ENCODE measurements at regions not wholly inside any gene's neighbourhood (a gene's known extent, or its start where the extent isn't known, plus 50 kb on each side); places are given as distances from the start of the nearest gene placed in this dataset.

GRCh38 chr7:35316549-35316948 is 62.6 kb upstream of the TBX20 start:
- Histone ChIP-seq H3K27me3 (no peaks in the 10 kb centered on the region), H3K9me3 (no peaks in the 10 kb centered on the region), H3K27ac (no peak overlapping the region), H3K4me3 (no peak overlapping the region), H3K4me1 (no peaks in the 10 kb centered on the region), H3K36me3 (no peaks in the 10 kb centered on the region)
- intact Hi-C loops (cut with DNase I; ENCODE audit: low total_unique reads), result no loop called here
- ATAC-seq (no peak), DNase-seq (no peak)
- no peak for TF ChIP-seq CTCF (IDR thresholded peaks at IDR 0.05 in 4 of 5, conservative IDR thresholded peaks at IDR 0.05 in 1 of 5)
- TF ChIP-seq POLR2A (IDR thresholded peaks at IDR 0.05), result no peak
- in situ Hi-C loops (cut with MboI; ENCODE audit: low sequenced_read_pairs in 4 of 4), result no loop called here

GRCh38 chr7:35315517-35315916 is 61.6 kb upstream of the TBX20 start:
- intact Hi-C loops (cut with DNase I; ENCODE audit: low total_unique reads), result no loop called here
- Histone ChIP-seq H3K27me3 (no peaks in the 10 kb centered on the region), H3K27ac (no peak overlapping the region), H3K4me3 (no peak overlapping the region), H3K36me3 (no peaks in the 10 kb centered on the region), H3K4me1 (no peaks in the 10 kb centered on the region), H3K9me3 (no peaks in the 10 kb centered on the region)
- DNase-seq (no peak), ATAC-seq (no peak)
- TF ChIP-seq CTCF (IDR thresholded peaks at IDR 0.05 in 4 of 5, conservative IDR thresholded peaks at IDR 0.05 in 1 of 5), result no peak
- no peak for TF ChIP-seq POLR2A (IDR thresholded peaks at IDR 0.05)
- in situ Hi-C loops (cut with MboI; ENCODE audit: low sequenced_read_pairs in 4 of 4), result no loop called here

- in situ Hi-C loops (cut with MboI; ENCODE audit: low sequenced_read_pairs in 4 of 4), result no loop called here
- DNase-seq (no peak), ATAC-seq (no peak)
- intact Hi-C loops (cut with DNase I; ENCODE audit: low total_unique reads), result no loop called here
- Histone ChIP-seq H3K4me3 (no peak overlapping the region), H3K4me1 (no peaks in the 10 kb centered on the region), H3K36me3 (no peaks in the 10 kb centered on the region), H3K27me3 (no peaks in the 10 kb centered on the region), H3K9me3 (no peaks in the 10 kb centered on the region), H3K27ac (no peak overlapping the region)
- TF ChIP-seq POLR2A (IDR thresholded peaks at IDR 0.05), result no peak
- TF ChIP-seq CTCF (IDR thresholded peaks at IDR 0.05 in 4 of 5, conservative IDR thresholded peaks at IDR 0.05 in 1 of 5), result no peak
Observed at GRCh38 chr7:35314354-35314753, 60.5 kb upstream of the TBX20 start.

GRCh38 chr7:35313575-35313974 is 59.7 kb upstream of the TBX20 start:
- Histone ChIP-seq H3K27me3 (no peaks in the 10 kb centered on the region), H3K9me3 (no peaks in the 10 kb centered on the region), H3K4me3 (no peak overlapping the region), H3K36me3 (no peaks in the 10 kb centered on the region), H3K27ac (no peak overlapping the region), H3K4me1 (no peaks in the 10 kb centered on the region)
- ATAC-seq (no peak), DNase-seq (no peak)
- intact Hi-C loops (cut with DNase I; ENCODE audit: low total_unique reads) (no loop called here), in situ Hi-C loops (cut with MboI; ENCODE audit: low sequenced_read_pairs in 4 of 4) (no loop called here)
- TF ChIP-seq CTCF (IDR thresholded peaks at IDR 0.05 in 4 of 5, conservative IDR thresholded peaks at IDR 0.05 in 1 of 5) (no peak), POLR2A (IDR thresholded peaks at IDR 0.05) (no peak)

Measured in gastrocnemius medialis (tissue), 4 donors.